Activated naive CD8-positive, alpha-beta T cell treated with anti-CD3 and anti-CD28 coated beads, Interleukin-2, amount 50 U/mL, for 24 hours (primary cell): ENCODE measurements at regions not wholly inside any gene's neighbourhood (a gene's known extent, or its start where the extent isn't known, plus 50 kb on each side); places are given as distances from the start of the nearest gene placed in this dataset.
"Not testable (repeated sequence)": the region's sequence is repeated elsewhere in the genome, so short reads cannot be mapped to it uniquely, and the experiment has no call there.

Source experiments
- ATAC-seq: fragments of 150-1000 bp; cut with Tn5 transposase; one replicate; pipeline ENCODE4 v1.10.0; 2021
- DNase-seq: peaks from one replicate; pipeline ENCODE4 v3.0.0; 2021
- H3K27ac Mint-ChIP-seq: one replicate; pipeline ENCODE4 v1.8.0; 2021; ENCODE audit warnings: mild to moderate bottlenecking, mixed read lengths
- H3K27me3 Mint-ChIP-seq: one replicate; pipeline ENCODE4 v1.8.0; 2021; ENCODE audit warnings: mixed read lengths
- H3K36me3 Mint-ChIP-seq: one replicate; pipeline ENCODE4 v1.8.0; 2021; ENCODE audit warnings: low read depth, mixed read lengths
- H3K4me1 Mint-ChIP-seq: one replicate; pipeline ENCODE4 v1.8.0; 2021; ENCODE audit warnings: mixed read lengths
- H3K4me3 Mint-ChIP-seq: one replicate; pipeline ENCODE4 v1.8.0; 2021; ENCODE audit warnings: mild to moderate bottlenecking, moderate library complexity, mixed read lengths
- H3K9me3 Mint-ChIP-seq: one replicate; pipeline ENCODE4 v1.8.0; 2021; ENCODE audit warnings: mixed read lengths

DNA sequence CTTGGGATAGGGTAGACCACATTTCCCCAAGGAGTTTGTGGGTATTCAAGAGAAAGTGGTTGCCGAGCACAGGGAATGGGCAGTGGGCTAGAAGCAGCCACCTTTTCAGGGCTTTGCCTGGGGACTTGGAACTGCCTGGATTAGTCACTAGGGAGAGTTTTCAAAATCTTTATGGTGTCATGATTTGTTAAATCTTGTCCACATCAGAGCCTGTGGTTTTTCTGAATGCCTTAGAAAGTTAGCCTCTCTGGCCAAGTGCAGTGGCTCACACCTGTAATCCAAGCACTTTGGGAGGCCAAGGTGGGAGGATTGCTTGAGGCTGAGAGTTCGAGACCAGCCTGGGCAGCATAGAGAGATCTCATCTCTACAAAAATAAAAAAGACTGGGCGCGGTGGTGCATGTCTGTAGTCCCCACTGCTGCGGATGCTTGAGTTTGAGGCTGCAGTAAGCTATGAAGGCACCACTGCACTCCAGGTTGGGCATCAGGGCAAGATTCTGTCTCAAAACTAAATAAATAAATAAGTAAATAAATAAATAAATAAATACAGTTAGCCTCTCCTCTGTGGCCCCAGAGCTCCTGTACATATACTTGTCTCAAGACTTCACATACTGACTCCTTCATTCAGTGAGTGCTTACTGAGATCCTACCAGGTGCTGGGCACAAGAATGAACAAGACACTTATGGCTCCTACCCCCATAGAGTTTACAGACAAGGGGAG lies 76.3 kb upstream of the HNF1B start:
- Mint-ChIP-seq H3K27ac (no peak overlapping the region), H3K4me3 (no peak overlapping the region), H3K9me3 (no peaks in the 10 kb centered on the region), H3K36me3 (no peaks in the 10 kb centered on the region), H3K4me1 (peaks cover 13% of the 10 kb centered on the region), H3K27me3 (no peaks in the 10 kb centered on the region)
- no peak for DNase-seq
- ATAC-seq, result peak; percentile 18

DNA sequence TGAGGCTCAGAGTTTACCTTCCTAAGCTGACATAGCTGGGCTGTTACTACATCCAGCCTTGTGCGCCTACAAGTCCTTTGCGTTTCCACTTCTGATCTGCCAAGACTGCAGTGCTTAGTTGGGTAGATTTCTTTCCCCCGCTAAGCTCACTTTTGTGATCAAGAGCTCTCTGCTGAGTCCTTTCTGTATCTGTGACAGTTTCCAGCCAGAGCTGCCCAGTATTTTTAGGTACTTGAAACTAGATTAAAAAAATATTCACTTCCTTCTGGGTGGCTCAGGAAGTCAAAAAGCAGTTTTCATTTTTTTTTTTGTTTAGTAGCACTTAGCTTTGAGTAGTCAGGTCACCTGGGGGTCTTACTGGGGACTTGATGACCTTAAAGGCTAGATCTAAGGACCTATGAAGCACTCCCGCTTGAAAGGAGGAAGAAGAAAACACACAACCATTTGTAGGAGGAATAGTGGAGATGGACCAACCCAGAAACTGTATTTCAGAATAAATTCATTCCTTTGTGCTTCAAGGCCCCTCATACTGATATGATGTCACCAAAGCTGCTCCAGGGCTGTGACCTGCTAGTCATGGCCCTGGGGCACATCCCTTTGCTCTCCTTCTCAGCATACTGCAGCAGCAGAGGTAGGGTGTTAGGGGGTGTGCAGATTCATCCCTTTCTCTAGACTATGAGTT lies 75.6 kb upstream of the HNF1B start:
- Mint-ChIP-seq H3K9me3 (no peaks in the 10 kb centered on the region), H3K27ac (no peak overlapping the region), H3K36me3 (no peaks in the 10 kb centered on the region), H3K4me1 (peaks cover 17% of the 10 kb centered on the region), H3K27me3 (peaks cover 1% of the 10 kb centered on the region), H3K4me3 (no peak overlapping the region)
- DNase-seq (no peak), ATAC-seq (peak; percentile 33)

DNA sequence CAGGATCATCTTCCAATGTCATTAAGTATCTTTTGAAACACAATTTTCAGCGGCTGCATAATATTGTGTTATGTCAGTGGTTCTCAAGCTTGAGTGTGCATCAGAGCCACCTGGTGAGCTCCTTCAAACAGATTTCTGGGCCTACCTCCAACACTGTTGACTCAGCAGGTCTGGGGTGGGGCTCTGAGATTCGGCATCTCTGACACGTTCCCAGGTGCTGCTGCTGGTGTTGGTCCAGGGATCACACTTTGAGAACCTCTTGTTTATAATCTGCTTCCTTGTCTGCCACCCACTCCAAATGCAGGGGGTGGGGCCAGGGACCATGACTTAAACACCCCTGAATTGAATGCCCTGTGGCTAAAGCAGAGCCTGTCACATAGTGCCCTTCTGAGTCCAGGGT lies 73.8 kb upstream of the HNF1B start:
- H3K27me3 Mint-ChIP-seq, result peaks cover 11% of the 10 kb centered on the region
- no peak overlapping the region for H3K27ac Mint-ChIP-seq
- peaks cover 14% of the 10 kb centered on the region for H3K4me1 Mint-ChIP-seq
- ATAC-seq (no peak), DNase-seq (no peak)
- H3K4me3 Mint-ChIP-seq, result no peak overlapping the region
- no peaks in the 10 kb centered on the region for H3K9me3 Mint-ChIP-seq
- H3K36me3 Mint-ChIP-seq, result no peaks in the 10 kb centered on the region

DNA sequence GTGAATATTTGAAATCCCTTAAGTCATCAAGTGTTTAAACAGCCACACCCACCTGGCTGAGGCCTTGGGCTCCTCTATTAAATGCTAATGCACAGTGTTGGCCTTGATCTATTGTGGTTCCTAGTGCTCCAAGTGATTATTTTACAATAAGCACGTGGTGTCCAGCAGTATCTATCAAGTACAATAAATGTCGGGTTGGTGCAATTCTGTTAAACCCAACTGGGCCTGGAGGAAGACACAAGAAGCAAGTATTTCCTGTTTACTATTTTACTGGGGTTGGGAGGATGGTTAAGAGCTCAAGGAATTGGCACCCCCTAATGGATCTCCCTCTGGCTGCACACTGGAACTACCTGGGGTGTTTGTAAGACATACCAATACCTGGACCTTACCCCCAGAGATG lies 72.1 kb upstream of the HNF1B start:
- H3K4me3 Mint-ChIP-seq, result no peak overlapping the region
- no peak overlapping the region for H3K27ac Mint-ChIP-seq
- H3K36me3 Mint-ChIP-seq, result no peaks in the 10 kb centered on the region
- DNase-seq, result no peak
- no peaks in the 10 kb centered on the region for H3K9me3 Mint-ChIP-seq
- H3K27me3 Mint-ChIP-seq, result peaks cover 19% of the 10 kb centered on the region
- H3K4me1 Mint-ChIP-seq, result peaks cover 14% of the 10 kb centered on the region
- ATAC-seq, result no peak

DNA sequence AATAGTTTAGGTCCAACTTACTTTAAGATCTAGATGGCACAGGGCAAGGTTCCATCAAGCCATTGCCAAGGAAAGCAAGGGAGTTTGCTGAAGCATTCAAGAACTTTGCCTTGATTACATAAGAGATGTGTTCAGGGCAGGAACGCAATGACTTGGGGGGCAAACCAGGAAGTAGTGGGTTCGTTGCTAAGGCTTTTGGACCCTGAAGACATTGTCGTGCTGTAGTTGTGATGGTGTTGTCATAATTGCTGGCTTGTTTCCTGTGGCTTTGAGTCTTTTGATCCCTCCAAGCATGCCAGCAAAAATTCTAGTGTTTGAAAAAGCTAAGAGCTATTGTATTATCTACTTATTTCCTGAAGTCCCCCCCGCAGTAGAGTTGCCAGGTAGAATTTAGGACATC lies 70.7 kb upstream of the HNF1B start:
- Mint-ChIP-seq H3K36me3 (no peaks in the 10 kb centered on the region), H3K27ac (no peak overlapping the region), H3K9me3 (no peaks in the 10 kb centered on the region), H3K4me1 (peaks cover 10% of the 10 kb centered on the region), H3K27me3 (peaks cover 29% of the 10 kb centered on the region), H3K4me3 (no peak overlapping the region)
- ATAC-seq (no peak), DNase-seq (no peak)

DNA sequence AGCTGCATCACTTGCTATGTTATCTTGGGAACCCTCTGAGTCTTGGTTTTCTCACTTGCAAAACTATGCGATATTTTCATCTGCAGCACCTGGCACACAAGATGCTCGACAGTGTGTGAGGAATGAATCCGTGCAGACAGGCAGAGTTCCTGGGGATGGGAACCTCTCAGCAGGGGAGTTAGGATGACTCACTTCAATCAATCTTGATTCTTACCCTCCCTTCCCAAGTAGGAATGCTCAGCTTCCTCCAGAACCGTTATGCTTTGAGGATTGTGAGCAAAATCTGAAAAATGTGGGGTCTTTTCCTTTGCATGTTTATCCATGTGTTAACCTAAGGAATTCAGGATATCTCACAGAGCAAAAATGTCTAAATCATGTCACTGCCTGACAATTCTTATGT lies 68.9 kb upstream of the HNF1B start:
- no peaks in the 10 kb centered on the region for H3K9me3 Mint-ChIP-seq
- DNase-seq (no peak), ATAC-seq (no peak)
- no peak overlapping the region for H3K27ac Mint-ChIP-seq
- no peak overlapping the region for H3K4me3 Mint-ChIP-seq
- H3K4me1 Mint-ChIP-seq, result peaks cover 6% of the 10 kb centered on the region
- H3K36me3 Mint-ChIP-seq, result no peaks in the 10 kb centered on the region
- peaks cover 35% of the 10 kb centered on the region for H3K27me3 Mint-ChIP-seq

DNA sequence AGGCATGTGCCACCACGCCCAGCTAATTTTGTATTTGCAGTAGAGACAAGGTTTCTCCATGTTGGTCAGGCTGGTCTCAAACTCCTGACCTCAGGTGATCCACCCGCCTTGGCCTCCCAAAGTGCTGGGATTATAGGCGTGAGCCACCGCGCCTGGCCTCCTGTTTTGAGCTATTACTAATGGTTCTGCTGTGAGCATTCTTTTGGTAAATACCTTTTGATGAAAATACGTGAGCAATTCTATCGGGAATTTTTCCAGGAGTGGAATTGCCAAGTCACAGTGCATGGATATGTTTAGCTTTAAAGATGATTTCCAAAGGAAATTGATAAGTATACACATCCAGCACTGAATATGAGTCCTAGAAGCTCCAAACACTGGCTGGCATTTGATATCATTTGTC lies 64.0 kb upstream of the HNF1B start:
- not testable (repeated sequence) for H3K27ac Mint-ChIP-seq, H3K4me3 Mint-ChIP-seq, H3K36me3 Mint-ChIP-seq

DNA sequence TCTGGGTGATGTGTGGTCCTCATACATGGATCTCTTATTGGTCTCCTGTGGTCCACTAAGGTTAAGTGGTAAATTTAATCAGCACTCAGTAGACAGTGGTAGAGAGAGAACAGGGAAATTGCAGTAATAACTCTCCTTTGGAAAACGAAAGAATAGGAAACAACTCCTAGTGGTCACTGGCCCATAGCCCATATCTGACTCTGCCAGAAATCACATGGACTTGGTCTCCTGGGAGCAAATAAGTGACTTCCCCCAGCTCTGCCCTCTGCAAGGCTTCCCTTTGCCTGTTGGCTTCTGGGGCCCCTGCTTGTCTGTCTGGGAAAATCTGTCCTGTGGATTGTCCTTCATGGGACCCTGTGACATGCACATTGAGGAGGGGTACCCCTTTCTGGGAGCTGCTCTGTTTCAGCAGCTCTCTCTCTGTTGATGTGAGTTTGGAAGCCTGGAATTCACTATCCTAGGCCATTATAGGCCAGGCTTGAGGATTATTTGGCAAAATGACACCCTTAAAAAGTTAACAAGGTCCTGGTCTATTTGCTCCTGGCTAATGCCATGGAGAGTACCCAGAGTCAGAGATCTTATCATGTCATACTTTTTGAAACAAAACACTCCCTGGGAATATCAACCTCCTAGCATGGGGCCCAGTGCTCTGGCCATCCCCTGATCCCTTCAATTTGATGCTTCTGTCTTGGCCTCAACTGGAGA lies 58.0 kb upstream of the HNF1B start:
- H3K27me3 Mint-ChIP-seq, result peaks cover 2% of the 10 kb centered on the region
- no peaks in the 10 kb centered on the region for H3K36me3 Mint-ChIP-seq
- no peaks in the 10 kb centered on the region for H3K9me3 Mint-ChIP-seq
- peaks cover 2% of the 10 kb centered on the region for H3K4me1 Mint-ChIP-seq
- no peak overlapping the region for H3K27ac Mint-ChIP-seq
- no peak for ATAC-seq
- no peak for DNase-seq
- no peak overlapping the region for H3K4me3 Mint-ChIP-seq

More for the DNA sequence above, 64.0 kb upstream of the HNF1B start:
- not testable (repeated sequence) for H3K9me3 Mint-ChIP-seq, ATAC-seq, H3K4me1 Mint-ChIP-seq, DNase-seq
- H3K27me3 Mint-ChIP-seq, result peaks cover 24% of the 10 kb centered on the region

DNA sequence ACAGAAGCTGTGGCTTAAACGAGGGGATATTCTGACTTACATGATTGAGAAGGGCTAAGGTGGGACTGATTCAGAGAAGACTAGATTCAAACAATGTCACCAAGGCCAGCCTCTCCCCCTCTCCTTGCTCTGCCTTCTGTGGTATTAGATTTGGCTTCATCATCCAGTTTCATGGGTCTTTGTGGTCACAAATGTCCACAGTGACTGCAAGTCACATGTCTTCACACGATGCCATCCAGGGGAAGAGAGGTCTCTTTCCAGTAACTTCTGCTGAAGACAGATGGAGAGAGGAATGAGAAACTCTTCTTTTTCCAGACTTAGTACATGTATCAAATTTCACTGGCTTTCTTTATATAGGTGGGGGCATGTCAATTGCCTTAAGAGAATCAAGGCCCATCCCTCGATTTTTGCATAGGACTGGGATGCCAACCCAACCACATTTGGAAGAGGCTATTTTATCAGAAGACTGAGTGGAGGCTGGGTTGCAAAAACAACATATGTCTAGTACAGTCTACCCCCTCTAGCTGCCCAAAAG lies 57.3 kb upstream of the HNF1B start:
- H3K27ac Mint-ChIP-seq, result no peak overlapping the region
- no peaks in the 10 kb centered on the region for H3K36me3 Mint-ChIP-seq
- H3K4me1 Mint-ChIP-seq, result peaks cover 2% of the 10 kb centered on the region
- H3K9me3 Mint-ChIP-seq, result no peaks in the 10 kb centered on the region
- H3K4me3 Mint-ChIP-seq, result no peak overlapping the region
- ATAC-seq (no peak), DNase-seq (no peak)
- peaks cover 2% of the 10 kb centered on the region for H3K27me3 Mint-ChIP-seq

DNA sequence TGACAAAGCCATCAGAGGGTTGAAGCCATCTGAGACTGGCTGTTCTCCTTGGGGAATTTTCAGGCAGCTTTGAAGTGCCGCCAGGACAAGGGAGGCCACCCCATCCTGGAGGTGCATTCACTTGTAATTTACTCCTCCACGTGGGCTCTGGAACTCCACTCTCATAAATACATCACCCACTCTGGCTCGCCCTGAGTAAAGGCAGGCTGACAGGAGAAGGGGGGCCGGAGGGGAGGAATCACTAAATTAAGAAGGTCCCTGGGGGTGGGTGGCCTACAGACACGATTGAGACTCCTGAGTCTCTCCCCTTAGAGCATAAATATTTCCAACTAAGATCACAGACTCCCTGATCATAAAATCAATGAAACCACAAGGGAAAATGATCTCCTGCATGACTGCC lies 56.3 kb upstream of the HNF1B start:
- Mint-ChIP-seq H3K27ac (no peak overlapping the region), H3K4me1 (peaks cover 2% of the 10 kb centered on the region), H3K4me3 (no peak overlapping the region), H3K27me3 (peaks cover 2% of the 10 kb centered on the region), H3K36me3 (no peaks in the 10 kb centered on the region), H3K9me3 (no peaks in the 10 kb centered on the region)
- ATAC-seq (no peak), DNase-seq (no peak)

DNA sequence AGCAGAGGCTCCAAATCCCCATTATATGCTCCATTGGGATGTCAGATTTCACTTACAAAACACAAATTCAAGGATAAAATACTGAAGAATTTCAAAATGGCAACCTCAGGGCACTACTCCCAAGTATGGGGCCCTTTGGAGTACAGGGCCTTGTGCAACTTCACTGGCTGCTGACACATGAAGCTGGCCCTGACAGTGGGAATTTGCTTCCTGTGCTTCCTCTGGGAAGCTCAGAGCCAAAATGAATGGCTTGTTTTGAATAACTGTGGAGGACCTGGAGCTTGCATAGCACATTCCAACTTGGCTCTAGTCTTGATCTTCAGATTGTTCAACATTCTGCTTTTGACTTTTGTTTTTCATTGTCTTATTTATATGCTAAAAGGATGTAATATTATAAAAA lies 52.3 kb upstream of the HNF1B start:
- H3K27ac Mint-ChIP-seq, result no peak overlapping the region
- no peak for ATAC-seq
- H3K9me3 Mint-ChIP-seq, result no peaks in the 10 kb centered on the region
- H3K27me3 Mint-ChIP-seq, result peaks cover 2% of the 10 kb centered on the region
- H3K4me1 Mint-ChIP-seq, result peaks cover 2% of the 10 kb centered on the region
- no peak for DNase-seq
- H3K4me3 Mint-ChIP-seq, result no peak overlapping the region
- no peaks in the 10 kb centered on the region for H3K36me3 Mint-ChIP-seq

DNA sequence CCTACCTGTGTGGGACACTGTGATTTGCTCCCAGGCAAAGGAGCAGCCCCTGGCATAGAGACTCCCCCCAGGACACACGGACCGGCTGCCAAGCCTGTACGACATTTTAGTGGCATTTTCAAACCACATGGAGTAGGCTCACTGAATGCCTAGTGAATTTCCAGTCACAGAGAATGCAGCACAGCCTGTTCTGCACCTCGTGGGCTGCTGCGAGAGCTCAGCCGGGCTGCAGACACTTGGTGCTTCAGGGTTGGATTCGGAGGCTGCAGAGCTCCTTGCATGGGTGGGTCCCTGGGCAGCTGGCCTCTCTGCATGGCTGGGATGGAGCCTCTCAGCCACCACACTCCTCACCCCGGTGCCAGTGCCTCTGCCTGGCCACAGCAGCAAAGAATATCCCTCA lies 51.2 kb upstream of the HNF1B start:
- DNase-seq, result no peak
- Mint-ChIP-seq H3K4me3 (no peak overlapping the region), H3K36me3 (no peaks in the 10 kb centered on the region), H3K4me1 (peaks cover 5% of the 10 kb centered on the region), H3K27ac (no peak overlapping the region), H3K9me3 (no peaks in the 10 kb centered on the region), H3K27me3 (peaks cover 2% of the 10 kb centered on the region)
- ATAC-seq, result no peak
